Ishikawa (cell line): ENCODE measurements at regions not wholly inside any gene's neighbourhood (a gene's known extent, or its start where the extent isn't known, plus 50 kb on each side); places are given as distances from the start of the nearest gene placed in this dataset.

Experiments
- CEBPB ChIP-seq: IDR thresholded peaks from 2 replicates; pipeline ENCODE4 v1.6.1; 2012
- CREB1 ChIP-seq: IDR thresholded peaks from 2 replicates; pipeline ENCODE4 v1.6.1; 2012; ENCODE audit warnings: low read depth
- EGR1 ChIP-seq: IDR thresholded peaks from 2 replicates; pipeline ENCODE4 v1.6.1; 2012
- EP300 ChIP-seq: IDR thresholded peaks from 2 replicates; pipeline ENCODE4 v1.6.1; 2012; ENCODE audit warnings: borderline replicate concordance
- FOXM1 ChIP-seq: IDR thresholded peaks from 2 replicates; pipeline ENCODE4 v1.6.1; 2012; ENCODE audit warnings: low read depth, borderline replicate concordance
- MAX ChIP-seq: IDR thresholded peaks from 2 replicates; pipeline ENCODE4 v1.6.1; 2012
- NFIC ChIP-seq: IDR thresholded peaks from 2 replicates; pipeline ENCODE4 v1.6.1; 2012
- RAD21 ChIP-seq: IDR thresholded peaks from 2 replicates; pipeline ENCODE4 v1.6.1; 2012; ENCODE audit warnings: low read depth
- REST ChIP-seq: IDR thresholded peaks from 2 replicates; pipeline ENCODE4 v1.6.1; 2012; ENCODE audit warnings: low read depth, mild to moderate bottlenecking
- TAF1 ChIP-seq: IDR thresholded peaks from 2 replicates; pipeline ENCODE4 v1.6.1; 2012; ENCODE audit warnings: low read depth, mild to moderate bottlenecking
- TCF12 ChIP-seq: IDR thresholded peaks from 2 replicates; pipeline ENCODE4 v1.6.1; 2012; ENCODE audit warnings: low read depth
- TEAD4 ChIP-seq: IDR thresholded peaks from 2 replicates; pipeline ENCODE4 v1.6.1; 2012
- USF1 ChIP-seq: IDR thresholded peaks from 2 replicates; pipeline ENCODE4 v1.6.1; 2012
- YY1 ChIP-seq: IDR thresholded peaks from 2 replicates; pipeline ENCODE4 v1.6.1; 2012; ENCODE audit warnings: low read depth
- ZBTB7A ChIP-seq: IDR thresholded peaks from 2 replicates; pipeline ENCODE4 v1.6.1; 2012; ENCODE audit warnings: low read depth

- no peak for TF ChIP-seq CREB1
Observed at GRCh38 chr19:30077851-30078355, 135.9 kb downstream of the URI1 start.

GRCh38 chr19:30078381-30078910 is 136.4 kb downstream of the URI1 start:
- TF ChIP-seq TCF12 = no peak

GRCh38 chr19:30079200-30079599 is 137.2 kb downstream of the URI1 start:
- TF ChIP-seq CEBPB = no peak
- no peak for TF ChIP-seq RAD21
- TF ChIP-seq NFIC = no peak
- TF ChIP-seq MAX = no peak
- TF ChIP-seq CREB1 = no peak
- no peak for TF ChIP-seq YY1
- TF ChIP-seq EGR1 = no peak
- TF ChIP-seq TCF12 = no peak
- no peak for TF ChIP-seq USF1
- no peak for TF ChIP-seq TAF1
- TF ChIP-seq FOXM1 = no peak

GRCh38 chr19:30082168-30082567 is 140.1 kb downstream of the URI1 start:
- TF ChIP-seq EP300 (no peak), YY1 (no peak), REST (no peak), CREB1 (no peak), EGR1 (no peak), TEAD4 (no peak), ZBTB7A (no peak), FOXM1 (no peak), RAD21 (no peak), NFIC (no peak), CEBPB (no peak), USF1 (no peak), TAF1 (no peak), TCF12 (no peak), MAX (no peak)

GRCh38 chr19:30082611-30083010 is 140.6 kb downstream of the URI1 start:
- TF ChIP-seq REST = no peak
- TF ChIP-seq CREB1 = no peak
- TF ChIP-seq TCF12 = no peak
- no peak for TF ChIP-seq CEBPB
- TF ChIP-seq ZBTB7A = no peak
- TF ChIP-seq EGR1 = no peak
- TF ChIP-seq MAX = no peak
- no peak for TF ChIP-seq FOXM1
- no peak for TF ChIP-seq USF1
- TF ChIP-seq YY1 = no peak
- TF ChIP-seq TAF1 = no peak
- TF ChIP-seq EP300 = no peak
- no peak for TF ChIP-seq RAD21
- TF ChIP-seq NFIC = no peak
- no peak for TF ChIP-seq TEAD4

- TF ChIP-seq FOXM1 (no peak), REST (no peak), TAF1 (no peak)
Observed at GRCh38 chr19:30083125-30083681, 141.2 kb downstream of the URI1 start.
